ENCODE measurements at regions not wholly inside any gene's neighbourhood (a gene's known extent, or its start where the extent isn't known, plus 50 kb on each side); places are given as distances from the start of the nearest gene placed in this dataset.

DNA sequence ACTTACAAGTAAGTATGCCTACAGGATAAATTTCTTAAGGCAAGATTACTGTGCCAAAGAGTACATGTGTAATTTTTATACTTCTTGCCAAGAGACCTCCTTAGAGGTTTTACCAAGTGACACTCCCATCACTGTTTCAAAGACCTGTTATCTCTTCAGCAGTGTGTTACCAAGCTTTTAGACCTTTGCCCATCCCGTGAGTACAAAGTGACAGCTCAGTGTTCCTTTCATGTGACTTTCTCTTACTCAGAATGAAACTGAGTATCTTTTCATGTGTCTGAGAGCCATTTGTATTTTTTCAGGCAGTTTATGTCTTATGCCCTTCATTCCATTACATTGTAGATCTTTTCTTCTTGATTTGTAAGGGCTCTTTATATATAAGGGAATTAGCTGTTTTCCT is 287.5 kb upstream of the SALL3 start:
- DNase-seq: no peak

DNA sequence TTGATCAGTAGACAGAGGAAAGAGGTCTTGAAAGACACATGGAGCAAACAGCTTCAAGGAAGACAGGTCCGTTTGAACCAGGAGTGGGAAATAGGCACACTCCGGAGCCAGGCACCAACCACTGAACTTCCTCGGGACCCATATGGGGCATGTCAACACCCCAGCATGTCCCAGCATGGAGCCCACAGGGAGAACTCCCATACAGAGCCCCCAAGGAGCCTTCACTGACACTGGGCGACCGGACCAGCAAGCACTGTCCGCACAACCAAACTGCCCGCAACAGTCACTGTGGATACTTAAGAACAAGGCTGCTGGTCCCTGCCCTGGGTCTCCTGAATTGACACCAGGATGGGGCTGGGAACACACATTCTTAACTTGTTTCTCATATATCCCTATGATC is 286.2 kb upstream of the SALL3 start:
- no peak for DNase-seq

- DNase-seq: no peak
Measured at GRCh38 chr18:78696698-78697435, 282.8 kb upstream of the SALL3 start.

- no peak for DNase-seq
Measured at GRCh38 chr18:78697446-78697845, 282.2 kb upstream of the SALL3 start.

- no peak for DNase-seq
Measured at GRCh38 chr18:78698914-78699313, 280.7 kb upstream of the SALL3 start.

DNA sequence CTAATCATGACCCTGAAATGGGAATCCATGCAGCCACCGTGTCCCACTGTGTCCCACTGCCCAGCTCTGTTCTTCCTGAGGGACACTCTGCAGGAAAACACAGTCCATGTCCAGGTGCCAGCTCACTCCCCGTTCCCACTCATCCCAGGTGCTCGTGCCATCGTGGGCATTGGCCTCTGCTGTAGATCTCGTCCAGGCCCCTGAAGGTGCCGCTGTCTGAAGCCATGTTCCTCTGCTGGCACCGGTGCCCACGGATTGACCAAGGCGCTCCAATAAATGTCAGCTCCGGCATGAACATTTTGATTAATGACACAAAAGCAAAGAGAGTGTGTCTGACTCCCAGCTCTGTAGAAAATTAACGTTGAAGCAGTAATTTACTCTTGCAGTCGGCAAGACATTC is 280.1 kb upstream of the SALL3 start:
- no peak for DNase-seq

- no peak for DNase-seq
Measured at GRCh38 chr18:78701771-78702396, 277.7 kb upstream of the SALL3 start.

DNA sequence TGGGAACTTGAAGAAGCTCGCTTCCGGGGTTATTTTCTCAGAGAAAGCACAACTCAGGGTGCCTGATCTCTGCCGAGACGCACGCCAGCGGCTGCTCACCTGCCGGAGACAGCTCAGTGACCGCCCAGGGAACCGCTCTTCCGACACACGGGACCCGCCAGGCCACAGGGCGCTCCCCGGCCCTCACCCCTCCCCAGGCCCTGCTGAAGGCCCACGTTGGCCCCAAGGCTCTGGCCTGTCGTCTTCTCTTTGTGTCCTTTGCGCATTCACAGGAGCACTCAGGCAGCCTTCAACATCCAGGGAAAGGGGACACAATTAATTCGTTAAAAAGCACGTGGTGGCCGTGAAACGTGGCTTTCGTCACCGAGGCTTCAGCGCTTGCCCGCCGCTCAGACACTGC is 276.3 kb upstream of the SALL3 start:
- DNase-seq: no peak

- DNase-seq: no peak
Measured at GRCh38 chr18:78704971-78705461, 274.6 kb upstream of the SALL3 start.

GRCh38 chr18:78709261-78709809 is 270.3 kb upstream of the SALL3 start:
- DNase-seq: no peak

GRCh38 chr18:78711316-78711715 is 268.3 kb upstream of the SALL3 start:
- DNase-seq: no peak

DNA sequence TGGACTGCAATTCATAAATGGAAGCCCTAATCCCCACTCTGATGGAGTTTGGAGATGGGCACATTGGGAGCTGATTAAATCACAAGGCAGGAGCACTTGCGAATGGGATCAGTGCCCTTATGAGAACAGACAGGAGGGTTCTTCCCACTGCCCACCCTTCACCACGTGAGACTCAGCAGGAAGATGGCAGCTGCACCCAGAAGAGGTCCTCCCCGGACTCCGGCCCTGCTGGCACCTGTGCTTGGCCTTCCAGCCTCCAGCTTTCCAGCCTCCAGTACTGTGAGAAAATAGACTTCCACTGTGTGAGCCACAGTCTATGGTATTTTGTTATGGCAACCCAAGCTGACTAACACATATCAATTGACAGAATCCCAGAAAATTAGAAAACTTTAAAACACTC is 267.6 kb upstream of the SALL3 start:
- no peak for DNase-seq

GRCh38 chr18:78713069-78713468 is 266.5 kb upstream of the SALL3 start:
- no peak for DNase-seq

DNA sequence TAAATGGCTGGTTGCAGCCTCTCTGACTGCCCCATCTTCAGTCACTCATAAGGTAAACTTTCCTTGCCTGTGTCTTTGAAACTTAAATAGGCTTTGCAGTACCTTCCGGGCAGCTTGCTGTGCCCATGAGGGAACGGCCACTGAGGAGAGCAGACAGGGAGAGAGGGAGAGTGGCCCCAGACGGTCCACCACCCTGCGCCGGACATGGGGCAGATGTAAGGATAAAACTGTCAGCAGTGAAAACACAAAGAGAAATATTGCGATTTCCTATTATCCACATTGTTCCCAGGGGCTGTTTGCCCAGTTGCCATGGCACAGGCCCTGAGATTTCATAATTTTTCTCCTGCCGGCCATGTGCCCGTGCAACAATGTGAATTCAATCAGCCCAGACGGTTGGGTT is 265.9 kb upstream of the SALL3 start:
- no peak for DNase-seq

DNA sequence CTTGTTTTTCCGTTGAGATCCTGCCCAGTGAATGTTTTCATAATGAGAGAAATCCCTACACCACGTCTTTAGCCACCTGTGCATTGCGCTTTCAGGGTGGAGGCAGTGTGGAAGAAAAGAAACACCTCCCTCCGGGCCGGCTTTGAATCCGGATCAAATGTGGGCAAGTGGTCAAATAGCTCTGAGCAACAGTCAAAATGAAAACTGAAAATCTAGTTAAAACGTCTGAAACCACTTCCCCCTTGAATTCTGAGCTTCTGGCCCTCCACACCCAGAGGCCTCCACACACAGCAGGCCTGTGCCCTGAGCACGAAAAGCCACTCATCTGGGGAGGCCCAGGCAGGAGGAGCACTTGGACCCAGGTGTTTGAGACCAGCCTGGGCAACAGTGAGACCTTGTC is 263.6 kb upstream of the SALL3 start:
- no peak for DNase-seq

GRCh38 chr18:78716581-78716980 is 263.0 kb upstream of the SALL3 start:
- DNase-seq: no peak

DNA sequence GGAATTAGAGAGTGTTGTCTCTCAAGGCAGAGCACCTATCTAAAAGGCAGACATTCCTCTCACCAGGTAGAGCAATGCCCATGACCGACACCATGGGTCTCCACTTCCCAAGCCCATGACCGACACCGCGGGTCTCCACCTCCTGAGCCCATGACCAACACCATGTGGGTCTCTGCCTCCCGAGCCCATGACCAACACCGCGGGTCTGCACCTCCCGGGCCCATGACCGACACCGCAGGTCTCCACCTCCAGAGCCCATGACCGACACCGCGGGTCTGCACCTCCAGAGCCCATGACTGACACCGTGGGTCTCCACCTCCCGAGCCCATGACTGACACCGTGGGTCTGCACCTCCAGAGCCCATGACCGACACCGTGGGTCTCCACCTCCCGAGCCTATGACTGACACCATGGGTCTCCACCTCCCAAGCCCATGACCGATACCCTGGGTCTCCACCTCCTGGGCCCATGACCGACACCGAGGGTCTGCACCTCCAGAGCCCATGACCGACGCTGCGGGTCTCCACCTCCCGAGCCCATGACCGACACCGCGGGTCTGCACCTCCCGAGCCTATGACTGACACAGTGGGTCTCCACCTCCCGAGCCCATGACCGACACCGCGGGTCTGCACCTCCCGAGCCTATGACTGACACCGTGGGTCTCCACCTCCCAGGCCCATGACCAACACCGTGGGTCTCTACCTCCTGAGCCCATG is 262.4 kb upstream of the SALL3 start:
- DNase-seq: no peak

GRCh38 chr18:78717766-78718150 is 261.9 kb upstream of the SALL3 start:
- DNase-seq: no peak

DNA sequence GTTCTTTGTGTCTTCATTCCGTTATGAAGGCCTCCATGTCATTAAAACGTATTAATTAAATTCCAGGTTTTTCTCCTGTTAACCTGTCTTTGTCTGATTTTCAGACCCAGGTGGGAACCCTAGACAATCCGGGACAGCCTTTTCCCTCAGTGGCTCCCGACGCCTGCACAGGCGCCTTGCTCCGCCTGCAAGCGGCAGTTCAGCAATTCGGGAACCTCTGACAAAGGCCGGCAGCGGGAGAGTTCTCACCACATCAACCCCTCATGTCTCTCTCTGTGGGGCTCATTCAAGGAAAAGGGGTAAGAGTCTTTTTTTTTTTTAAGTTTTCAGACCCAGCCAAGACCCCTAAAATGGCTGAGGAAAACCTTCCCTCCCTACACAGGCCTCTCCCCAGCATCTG is 259.8 kb upstream of the SALL3 start:
- DNase-seq: no peak

GRCh38 chr18:78720456-78721237 is 259.0 kb upstream of the SALL3 start:
- DNase-seq: no peak

DNA sequence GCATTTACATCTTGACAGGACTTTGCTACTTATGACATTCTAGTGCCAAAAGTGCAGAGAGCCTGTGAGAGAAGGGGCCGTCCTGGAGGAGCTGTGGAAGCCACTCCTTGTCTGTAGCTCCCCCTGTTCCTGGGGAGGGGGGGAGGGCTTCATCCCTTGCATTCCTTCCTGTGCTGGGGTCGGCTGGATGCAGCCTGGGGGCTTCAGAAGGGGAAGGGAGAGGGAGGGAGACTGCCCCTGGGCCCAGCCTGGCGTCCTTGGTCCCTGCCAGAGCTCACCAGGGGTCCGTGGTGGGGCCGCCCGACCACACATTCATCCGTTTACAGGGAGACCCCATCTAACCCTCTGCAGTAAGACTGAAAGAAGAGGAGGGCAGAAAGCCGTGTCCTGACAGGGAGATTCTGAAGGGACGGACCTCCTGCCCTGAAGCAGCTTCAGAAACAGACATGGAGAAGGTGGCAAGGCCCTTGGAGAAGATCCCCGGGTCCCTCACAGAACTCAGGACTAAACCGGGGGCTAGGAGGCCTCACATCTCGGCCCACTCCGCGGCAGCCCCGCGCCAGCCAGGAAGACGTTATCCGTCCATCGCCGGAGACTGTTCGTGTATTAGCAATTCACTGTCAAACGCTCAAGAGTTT is 258.3 kb upstream of the SALL3 start:
- DNase-seq: no peak

DNA sequence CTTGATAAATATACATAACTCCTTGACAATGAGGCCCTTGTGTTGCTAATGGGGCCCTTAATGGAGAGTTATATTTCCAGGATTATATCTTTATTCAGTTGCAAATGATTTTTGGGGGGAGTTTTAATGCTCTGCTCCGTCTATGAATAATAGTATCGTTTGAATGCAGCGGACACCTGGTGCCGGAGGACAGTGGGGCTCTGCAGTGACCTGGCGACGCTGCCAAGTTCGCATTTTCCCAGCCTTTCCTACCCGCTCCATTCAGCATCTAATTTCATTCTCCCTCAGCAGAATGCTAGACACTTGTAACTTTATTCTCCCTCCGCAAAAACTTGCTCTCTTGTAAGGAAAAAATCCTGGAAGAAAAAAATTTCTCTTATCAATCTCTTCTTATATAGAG is 257.6 kb upstream of the SALL3 start:
- DNase-seq: no peak

DNA sequence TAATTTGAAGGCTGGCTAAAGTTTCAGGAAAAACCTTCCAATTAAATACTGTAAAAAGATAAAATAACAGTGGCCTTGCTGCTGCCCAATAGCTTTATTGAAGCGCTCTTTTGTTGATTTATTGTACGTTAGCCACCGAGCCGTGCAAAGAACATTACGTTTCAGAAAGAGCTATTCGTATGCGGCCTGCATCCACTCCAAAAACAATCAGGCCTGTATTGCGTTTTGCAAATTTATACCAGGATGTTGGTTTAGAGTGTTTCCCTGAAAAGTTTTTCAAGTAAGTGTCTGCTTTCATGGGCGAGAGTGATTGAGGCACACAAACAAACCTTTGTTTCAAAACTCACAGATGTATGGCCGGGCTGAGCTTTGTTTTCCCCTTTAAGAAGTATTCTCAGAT is 257.2 kb upstream of the SALL3 start:
- no peak for DNase-seq
